ENCODE measurements at regions not wholly inside any gene's neighbourhood (a gene's known extent, or its start where the extent isn't known, plus 50 kb on each side); places are given as distances from the start of the nearest gene placed in this dataset.

DNA sequence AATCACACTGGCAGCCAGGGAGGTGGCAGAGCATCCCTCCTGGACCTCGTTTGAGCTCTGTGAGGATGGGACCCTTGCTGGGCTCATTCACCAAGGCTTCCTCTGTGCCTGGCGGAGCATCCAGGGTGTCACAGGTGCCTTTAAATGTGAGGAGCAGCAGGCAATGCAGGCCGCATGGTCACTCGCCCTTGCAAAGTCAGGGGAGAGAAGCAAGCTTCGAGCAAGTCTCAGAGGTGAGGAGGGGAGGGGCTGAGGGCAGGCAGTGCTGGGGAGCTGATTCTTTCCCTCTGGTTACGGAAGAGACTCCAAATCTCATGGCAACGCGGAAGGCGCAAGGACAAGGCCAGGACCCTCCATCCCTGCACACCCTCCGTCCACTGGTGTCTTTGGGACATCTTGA, 182.7 kb upstream of the PMEPA1 start:
- Histone ChIP-seq H2BK5ac (ENCODE audit: low read depth, low read length, poor library complexity, severe bottlenecking) (no peak overlapping the region), H3K9ac (ENCODE audit: low read depth, low read length) (no peak overlapping the region), H3K4me3 (ENCODE audit: insufficient read depth, low read depth, low read length) (no peak overlapping the region), H4K91ac (ENCODE audit: insufficient read depth, low read depth, low read length) (no peak overlapping the region), H4K5ac (ENCODE audit: low read depth, low read length) (no peak overlapping the region), H4K8ac (ENCODE audit: low read depth in 2 of 2, low read length in 2 of 2) (no peak overlapping the region), H2BK15ac (ENCODE audit: low read depth, low read length) (no peak overlapping the region), H3K4me2 (ENCODE audit: low read depth, low read length) (no peak overlapping the region), H3K4ac (ENCODE audit: low read depth, low read length) (no peak overlapping the region), H2AK5ac (ENCODE audit: low read depth, low read length) (no peak overlapping the region), H2AFZ (replicated peaks; ENCODE audit: low read length, poor library complexity) (no peak overlapping the region), H3K56ac (ENCODE audit: extremely low read depth, insufficient read depth, low read length) (no peak overlapping the region), H4K20me1 (ENCODE audit: insufficient read depth, low read length) (no peaks in the 10 kb centered on the region), H3K18ac (ENCODE audit: low read depth, low read length) (no peak overlapping the region), H3K27ac (ENCODE audit: insufficient read depth, low read length) (no peak overlapping the region), H3K9me1 (ENCODE audit: insufficient read depth, low read length) (no peaks in the 10 kb centered on the region), H3K36me3 (ENCODE audit: control insufficient read depth, insufficient read depth, low read length) (no peaks in the 10 kb centered on the region), H2AK9ac (replicated peaks; ENCODE audit: low read depth, low read length, poor library complexity) (no peak overlapping the region), H3K4me1 (ENCODE audit: control insufficient read depth, insufficient read depth, low read length) (no peaks in the 10 kb centered on the region), H3K14ac (replicated peaks; ENCODE audit: low read depth, low read length) (no peak overlapping the region), H3K79me1 (ENCODE audit: low read depth in 1 of 2, low read length in 2 of 2) (no peaks in the 10 kb centered on the region), H3K27me3 (ENCODE audit: control insufficient read depth, insufficient read depth, low read length) (no peaks in the 10 kb centered on the region; the same call in 1 of the 2 replicates), H2BK120ac (ENCODE audit: low read depth, low read length) (no peak overlapping the region), H3K9me3 (ENCODE audit: control insufficient read depth, insufficient read depth, low read length) (no peaks in the 10 kb centered on the region), H2BK20ac (ENCODE audit: low read depth, low read length) (no peak overlapping the region), H3K23ac (ENCODE audit: low read depth, low read length) (no peak overlapping the region)
- WGBS, 2 experiments (ENCODE audit: extremely low coverage in 2 of 2, insufficient read length in 1 of 2) = no CpG with 5 or more reads among the region's 10 CpGs
- dilution Hi-C loops (cut with HindIII; ENCODE audit: low sequenced_read_pairs, unreplicated experiment) = no loop called here
- intact Hi-C loops (cut with micrococcal nuclease) = no loop called here
- ATAC-seq (ENCODE audit: low read depth) (no peak), DNase-seq (no peak)
- POLR2A ChIA-PET (ENCODE audit: unreplicated experiment) = no interaction called here
- CTCF ChIA-PET = interaction anchor here (0.5 kb wide), 1 partner anchor 1454 kb away, joined by 4 read pairs; no protein-coding TSS in a partner anchor
- TF ChIP-seq CEBPB (IDR thresholded peaks at IDR 0.05; ENCODE audit: low read depth, low read length) (no peak), ELK1 (IDR thresholded peaks at IDR 0.05; ENCODE audit: borderline replicate concordance, low read depth, low read length) (no peak), FOS (IDR thresholded peaks at IDR 0.05; ENCODE audit: low read depth, low read length) (no peak), CHD1 (IDR thresholded peaks at IDR 0.05; ENCODE audit: low read depth, low read length) (no peak), SMC3 (IDR thresholded peaks at IDR 0.05; ENCODE audit: low read depth, low read length) (no peak), POLR2A (IDR thresholded peaks at IDR 0.05; ENCODE audit: low read depth, low read length) (no peak), MAFK (IDR thresholded peaks at IDR 0.05; ENCODE audit: low read depth, low read length) (no peak), RCOR1 (IDR thresholded peaks at IDR 0.05; ENCODE audit: insufficient replicate concordance, low read length) (no peak), RFX5 (IDR thresholded peaks at IDR 0.05; ENCODE audit: low read depth, low read length) (no peak), MAZ (IDR thresholded peaks at IDR 0.05; ENCODE audit: borderline replicate concordance, low read depth, low read length) (no peak), BHLHE40 (IDR thresholded peaks at IDR 0.05; ENCODE audit: low read depth, low read length) (no peak), NFE2L2 (IDR thresholded peaks at IDR 0.05; ENCODE audit: low read depth, low read length) (no peak), CTCF (conservative IDR thresholded peaks at IDR 0.05; ENCODE audit: low read depth, low read length) (no peak), RAD21 (IDR thresholded peaks at IDR 0.05; ENCODE audit: low read length) (no peak), MXI1 (IDR thresholded peaks at IDR 0.05; ENCODE audit: borderline replicate concordance, low read depth, low read length) (no peak)
- TF ChIP-seq, protein P1, sequence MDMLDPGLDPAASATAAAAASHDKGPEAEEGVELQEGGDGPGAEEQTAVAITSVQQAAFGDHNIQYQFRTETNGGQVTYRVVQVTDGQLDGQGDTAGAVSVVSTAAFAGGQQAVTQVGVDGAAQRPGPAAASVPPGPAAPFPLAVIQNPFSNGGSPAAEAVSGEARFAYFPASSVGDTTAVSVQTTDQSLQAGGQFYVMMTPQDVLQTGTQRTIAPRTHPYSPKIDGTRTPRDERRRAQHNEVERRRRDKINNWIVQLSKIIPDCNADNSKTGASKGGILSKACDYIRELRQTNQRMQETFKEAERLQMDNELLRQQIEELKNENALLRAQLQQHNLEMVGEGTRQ (IDR thresholded peaks at IDR 0.05; ENCODE audit: low read depth, low read length) = no peak
- no TSS peak for BruUV-seq (replicated peaks)
- in situ Hi-C loops (cut with MboI; ENCODE audit: low sequenced_read_pairs) = no loop called here

Data from IMR-90 (cell line).